GM23338 (cell line): ENCODE measurements at regions not wholly inside any gene's neighbourhood (a gene's known extent, or its start where the extent isn't known, plus 50 kb on each side); places are given as distances from the start of the nearest gene placed in this dataset.

ENCODE experiments used
- CREB1 ChIP-seq: fragments of 250-450 bp; sonication (Bioruptor Pico); IDR thresholded peaks from 2 replicates; pipeline ENCODE4 v1.5.0; 2020; ENCODE audit warnings: low read depth, mild to moderate bottlenecking, moderate library complexity
- ETS1 ChIP-seq: IDR thresholded peaks from 2 replicates; pipeline ENCODE4 v1.6.1; 2016; ENCODE audit warnings: antibody characterized with exemption
- EZH2 ChIP-seq: fragments of 200-600 bp; sonication (generic); IDR thresholded peaks from one replicate; pipeline ENCODE4 v1.8.0; 2017; ENCODE audit warnings: antibody characterized with exemption, mild to moderate bottlenecking, low read depth; ENCODE audit not compliant: unreplicated experiment
- EZH2phosphoT487 ChIP-seq: fragments of 200-600 bp; sonication (generic); IDR thresholded peaks from one replicate; pipeline ENCODE4 v1.8.1; 2018; ENCODE audit warnings: antibody characterized with exemption; ENCODE audit not compliant: unreplicated experiment
- JUNB ChIP-seq: IDR thresholded peaks from one replicate; pipeline ENCODE4 v1.6.1; 2016; ENCODE audit warnings: antibody characterized with exemption; ENCODE audit not compliant: unreplicated experiment
- NANOG ChIP-seq: IDR thresholded peaks from 2 replicates; pipeline ENCODE4 v1.6.1; 2016; ENCODE audit warnings: antibody characterized with exemption, borderline replicate concordance
- POLR2AphosphoS5 ChIP-seq: IDR thresholded peaks from 2 replicates; pipeline ENCODE4 v1.6.1; 2016; ENCODE audit warnings: antibody characterized with exemption, low read depth
- REST ChIP-seq: IDR thresholded peaks from one replicate; pipeline ENCODE4 v1.6.1; 2018; ENCODE audit warnings: antibody characterized with exemption; ENCODE audit not compliant: unreplicated experiment
- STAT1 ChIP-seq: IDR thresholded peaks from one replicate; pipeline ENCODE4 v1.6.1; 2016; ENCODE audit warnings: antibody characterized with exemption; ENCODE audit not compliant: unreplicated experiment
- TF ChIP-seq, protein P1 (sequence below), 2 experiments: fragments of 200-600 bp in 1 of 2; sonication (generic) in 1 of 2; conservative IDR thresholded peaks; 2 replicates each; pipeline versions ENCODE4 v1.5.1 to v1.6.1; 2016 to 2017; ENCODE audit warnings: antibody characterized with exemption in 2 of 2, low read depth in 2 of 2, mild to moderate bottlenecking in 2 of 2, moderate library complexity in 1 of 2

DNA sequence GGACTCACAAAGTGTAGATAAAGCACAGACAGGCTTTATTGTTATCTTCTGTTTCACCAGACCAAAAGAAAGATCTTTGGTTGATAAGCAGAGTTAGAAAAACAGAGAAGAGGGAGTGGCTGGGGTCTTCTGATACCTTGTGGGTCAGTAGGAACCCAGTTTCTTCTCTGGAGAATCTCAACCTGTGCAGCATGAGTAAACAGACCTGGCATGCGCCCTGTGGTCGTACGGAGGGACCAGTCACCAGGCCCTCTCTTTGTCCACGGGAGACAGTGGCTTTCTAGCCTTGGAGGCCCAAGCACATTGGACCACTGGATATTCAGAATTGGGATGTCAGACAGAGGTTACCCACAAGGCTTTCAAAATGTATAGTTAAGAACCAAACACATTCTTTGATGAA, 418.9 kb upstream of the FANCL start:
- TF ChIP-seq EZH2 = no peak
- TF ChIP-seq POLR2AphosphoS5 = no peak
- TF ChIP-seq, protein P1, sequence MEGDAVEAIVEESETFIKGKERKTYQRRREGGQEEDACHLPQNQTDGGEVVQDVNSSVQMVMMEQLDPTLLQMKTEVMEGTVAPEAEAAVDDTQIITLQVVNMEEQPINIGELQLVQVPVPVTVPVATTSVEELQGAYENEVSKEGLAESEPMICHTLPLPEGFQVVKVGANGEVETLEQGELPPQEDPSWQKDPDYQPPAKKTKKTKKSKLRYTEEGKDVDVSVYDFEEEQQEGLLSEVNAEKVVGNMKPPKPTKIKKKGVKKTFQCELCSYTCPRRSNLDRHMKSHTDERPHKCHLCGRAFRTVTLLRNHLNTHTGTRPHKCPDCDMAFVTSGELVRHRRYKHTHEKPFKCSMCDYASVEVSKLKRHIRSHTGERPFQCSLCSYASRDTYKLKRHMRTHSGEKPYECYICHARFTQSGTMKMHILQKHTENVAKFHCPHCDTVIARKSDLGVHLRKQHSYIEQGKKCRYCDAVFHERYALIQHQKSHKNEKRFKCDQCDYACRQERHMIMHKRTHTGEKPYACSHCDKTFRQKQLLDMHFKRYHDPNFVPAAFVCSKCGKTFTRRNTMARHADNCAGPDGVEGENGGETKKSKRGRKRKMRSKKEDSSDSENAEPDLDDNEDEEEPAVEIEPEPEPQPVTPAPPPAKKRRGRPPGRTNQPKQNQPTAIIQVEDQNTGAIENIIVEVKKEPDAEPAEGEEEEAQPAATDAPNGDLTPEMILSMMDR (conservative IDR thresholded peaks at IDR 0.05; ENCODE audit: low read depth in 2 of 2) = no peak
- TF ChIP-seq JUNB = no peak
- no peak for TF ChIP-seq REST
- TF ChIP-seq NANOG = no peak
- no peak for TF ChIP-seq ETS1
- TF ChIP-seq CREB1 (CRISPR knock-in tag) = no peak
- no peak for TF ChIP-seq STAT1
- TF ChIP-seq EZH2phosphoT487 = no peak
